HG03108 (cell line): ENCODE measurements at regions not wholly inside any gene's neighbourhood (a gene's known extent, or its start where the extent isn't known, plus 50 kb on each side); places are given as distances from the start of the nearest gene placed in this dataset.
A peak's percentile ranks its signal among the peaks of the same experiment; 100 is the strongest.
"Not testable (repeated sequence)": the region's sequence is repeated elsewhere in the genome, so short reads cannot be mapped to it uniquely, and the experiment has no call there.

Source experiments
- ATAC-seq: cut with Tn5 transposase; IDR thresholded peaks from one replicate; pipeline ENCODE4 v1.9.1; 2021; ENCODE audit warnings: moderate library complexity; ENCODE audit not compliant: unreplicated experiment

DNA sequence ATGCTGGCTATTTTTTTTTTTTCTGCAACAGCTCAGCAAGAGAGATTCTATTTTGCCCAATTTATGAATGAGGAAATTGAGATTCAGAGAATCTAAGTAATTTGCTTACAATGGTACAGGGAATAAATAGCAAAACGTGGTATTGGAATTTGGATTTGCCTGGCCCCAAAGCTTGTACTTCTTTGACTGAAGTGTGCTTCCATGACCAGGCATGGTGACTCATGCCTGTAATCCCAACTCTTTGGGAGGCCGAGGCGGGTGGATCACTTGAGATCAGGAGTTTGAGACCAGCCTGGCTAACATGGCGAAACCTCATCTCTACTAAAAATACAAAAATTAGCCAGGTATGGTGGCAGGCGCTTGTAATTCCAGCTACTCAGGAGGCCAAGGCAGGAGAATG, 591.1 kb downstream of the CSNK1G3 start:
- ATAC-seq, result not testable (repeated sequence)

DNA sequence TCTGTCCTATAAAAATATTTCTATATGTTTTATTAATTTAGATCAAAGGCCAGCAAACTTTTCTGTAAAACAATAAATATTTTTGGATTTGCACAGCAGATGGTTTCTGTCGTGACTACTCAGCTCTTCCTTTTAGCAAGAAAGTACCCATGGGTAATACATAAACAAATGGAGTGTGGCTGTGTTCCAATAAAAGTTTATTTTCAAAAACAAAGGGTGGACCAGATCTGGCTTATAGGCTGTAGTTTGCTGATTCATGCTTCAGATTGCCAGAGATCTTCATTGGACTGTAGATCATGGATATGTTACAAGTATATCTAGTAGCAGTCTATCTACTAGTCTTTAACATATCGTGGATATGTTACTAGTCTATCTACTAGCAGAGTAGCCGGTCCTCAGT, 590.5 kb downstream of the CSNK1G3 start:
- ATAC-seq, result no peak

DNA sequence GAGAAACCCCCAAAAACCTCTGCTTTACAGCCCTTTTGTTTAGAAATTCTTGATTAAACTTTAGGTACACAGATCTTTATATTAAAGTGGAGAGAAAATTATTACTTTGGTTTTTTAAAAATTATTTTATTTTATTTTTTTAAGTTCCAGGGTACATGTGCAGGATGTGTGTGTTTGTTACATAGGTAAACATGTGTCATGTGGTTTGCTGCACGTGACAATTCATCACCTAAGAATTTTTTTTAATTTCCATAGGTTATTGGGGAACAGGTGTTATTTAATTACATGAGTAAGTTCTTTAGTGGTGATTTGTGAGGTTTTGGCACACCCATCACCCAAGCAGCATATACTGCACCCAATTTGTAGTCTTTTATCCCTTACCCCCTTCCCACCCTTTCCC, 581.7 kb downstream of the CSNK1G3 start:
- ATAC-seq, result no peak

DNA sequence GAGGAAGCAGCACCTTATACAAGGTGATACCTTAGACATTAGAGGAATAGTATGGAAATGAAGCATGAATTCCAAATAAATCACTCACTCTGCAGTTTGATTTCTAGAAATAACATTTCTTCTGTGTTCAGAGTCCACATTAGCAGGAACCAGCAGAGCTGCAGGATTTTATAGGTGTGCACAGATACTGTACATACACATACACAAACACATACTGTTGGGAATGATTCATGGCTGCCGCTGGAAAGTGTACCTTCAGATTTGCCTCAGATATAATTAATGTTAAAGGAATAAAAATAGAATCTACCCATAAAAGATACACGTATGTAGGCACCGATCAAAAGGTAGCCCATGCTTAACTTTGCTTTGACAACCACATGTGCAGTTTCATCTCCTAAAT, 578.1 kb downstream of the CSNK1G3 start:
- ATAC-seq, result no peak

DNA sequence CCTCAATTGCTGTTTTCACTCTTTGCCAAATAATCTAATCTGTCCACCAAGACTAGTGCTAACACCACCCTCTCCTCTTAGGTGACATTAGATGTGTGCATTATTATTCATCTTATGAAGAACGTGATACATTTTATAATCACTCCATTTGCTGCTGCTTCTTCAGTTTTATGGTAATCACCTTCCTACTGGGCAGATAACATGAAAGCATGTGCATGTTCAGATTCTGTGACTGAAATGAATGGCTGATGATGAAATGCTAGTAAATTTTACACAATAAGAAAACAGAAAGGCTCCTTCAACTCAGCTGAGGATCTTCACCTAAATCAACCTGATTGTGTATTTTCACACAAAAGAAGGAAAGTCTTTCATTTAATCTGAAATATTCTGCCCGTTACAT, 577.6 kb downstream of the CSNK1G3 start:
- ATAC-seq, result no peak

DNA sequence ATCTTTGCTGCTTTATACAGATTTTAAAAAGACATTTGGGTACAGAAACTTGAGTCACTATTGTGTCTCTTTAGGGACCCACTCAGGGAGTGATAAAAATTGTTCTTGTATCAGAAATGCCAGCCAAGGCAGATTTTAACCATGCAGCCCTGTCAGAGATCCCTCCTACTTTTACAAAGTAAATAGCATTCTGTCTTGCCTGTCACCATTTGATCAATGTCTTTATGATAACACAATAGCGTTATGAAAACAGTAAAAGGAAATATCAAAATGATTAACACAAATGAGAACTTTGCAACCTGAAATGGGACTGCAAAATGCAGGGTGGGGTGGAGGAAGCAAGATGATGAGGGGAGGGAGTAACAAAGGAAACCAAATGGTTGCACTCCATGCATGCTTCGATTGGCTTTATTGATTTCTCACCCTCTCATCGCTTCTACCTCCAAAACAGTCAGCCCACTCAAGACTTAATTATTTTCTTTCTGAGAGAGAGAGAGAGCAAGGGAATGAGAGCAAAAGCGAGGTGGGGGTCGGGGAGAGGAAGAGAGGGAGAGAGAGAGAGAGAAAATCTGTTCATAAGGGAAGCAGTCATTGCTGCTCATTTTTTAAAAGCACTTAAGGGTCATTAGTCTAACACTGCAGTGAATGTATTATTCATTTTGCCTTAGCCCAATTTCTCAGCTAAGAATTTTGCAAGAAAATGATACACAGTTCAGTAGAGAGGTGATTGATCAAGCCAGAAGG, 576.5 kb downstream of the CSNK1G3 start:
- ATAC-seq, result no peak

DNA sequence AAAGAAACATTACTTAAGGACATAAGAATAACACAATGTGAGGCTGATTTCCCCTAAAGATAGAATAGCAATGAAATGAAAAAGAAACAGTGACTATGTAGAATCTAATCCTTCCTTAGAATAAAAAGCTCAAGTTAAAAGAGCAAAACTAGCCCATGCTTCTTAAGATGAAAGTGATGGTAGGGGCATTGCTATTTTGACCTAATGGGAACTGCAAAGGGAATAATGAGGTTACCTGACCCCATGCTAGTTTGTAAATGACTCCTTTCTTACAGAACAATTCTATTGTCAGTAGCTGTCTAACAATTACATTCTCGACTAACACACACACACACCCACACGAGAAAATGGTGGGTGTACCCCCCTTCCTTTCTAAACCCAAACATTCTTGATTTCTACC, 575.8 kb downstream of the CSNK1G3 start:
- ATAC-seq, result no peak

DNA sequence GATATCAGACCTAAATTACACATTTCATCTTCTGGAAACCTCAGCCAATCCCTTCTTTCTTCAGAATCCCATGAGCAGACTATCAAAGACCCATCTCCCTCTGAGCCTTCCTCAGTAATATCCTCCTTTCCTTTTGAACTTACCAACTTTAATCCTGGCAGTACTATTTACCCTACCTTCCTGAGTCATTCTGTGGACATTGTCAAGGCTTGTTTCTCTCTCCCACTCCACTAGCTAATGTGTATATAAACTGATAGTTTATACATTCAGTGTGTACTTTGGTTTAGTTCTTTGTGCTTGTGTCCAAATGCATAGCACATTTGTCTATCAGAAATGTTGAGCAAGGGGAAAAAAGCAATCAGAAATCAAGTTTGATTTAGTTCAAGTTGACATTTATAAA, 568.3 kb downstream of the CSNK1G3 start:
- no peak for ATAC-seq

DNA sequence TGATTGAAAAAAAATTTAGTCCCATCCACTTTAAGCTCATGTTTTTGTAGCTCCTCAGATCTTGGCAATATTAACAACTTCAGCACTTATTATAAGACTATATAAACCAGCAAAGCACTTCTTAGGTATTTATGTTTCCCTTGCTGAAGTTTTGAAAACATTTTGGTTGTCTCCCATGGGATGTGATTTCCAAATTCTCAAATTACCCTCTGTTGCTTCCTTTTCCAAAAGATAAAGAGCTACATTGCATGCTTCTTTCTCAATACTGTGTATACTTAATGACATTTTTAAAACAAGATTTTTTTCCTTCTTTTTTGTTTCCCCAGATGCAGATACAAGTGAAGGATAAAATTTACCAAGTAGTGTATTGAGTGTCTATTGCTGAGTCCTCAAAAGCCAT, 567.1 kb downstream of the CSNK1G3 start:
- ATAC-seq, result no peak

DNA sequence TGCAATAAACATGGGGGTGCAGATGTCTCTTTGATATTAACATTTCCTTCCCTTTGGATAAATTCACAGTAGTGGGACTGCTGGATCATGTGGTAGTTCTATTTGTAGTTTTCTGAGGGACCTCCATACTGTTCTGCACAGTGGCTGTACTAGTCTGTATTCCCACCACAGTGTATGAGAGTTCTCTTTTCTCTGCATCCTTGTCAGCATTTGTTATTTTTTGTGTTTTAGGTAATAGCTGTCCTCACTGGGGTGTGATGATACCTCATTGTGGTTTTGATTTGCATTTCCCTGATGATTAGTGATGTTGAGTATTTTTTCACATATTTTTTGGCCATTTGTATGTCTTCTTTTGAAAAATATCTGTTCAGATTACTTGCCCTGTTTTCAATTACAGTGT, 562.5 kb downstream of the CSNK1G3 start:
- ATAC-seq, result no peak

DNA sequence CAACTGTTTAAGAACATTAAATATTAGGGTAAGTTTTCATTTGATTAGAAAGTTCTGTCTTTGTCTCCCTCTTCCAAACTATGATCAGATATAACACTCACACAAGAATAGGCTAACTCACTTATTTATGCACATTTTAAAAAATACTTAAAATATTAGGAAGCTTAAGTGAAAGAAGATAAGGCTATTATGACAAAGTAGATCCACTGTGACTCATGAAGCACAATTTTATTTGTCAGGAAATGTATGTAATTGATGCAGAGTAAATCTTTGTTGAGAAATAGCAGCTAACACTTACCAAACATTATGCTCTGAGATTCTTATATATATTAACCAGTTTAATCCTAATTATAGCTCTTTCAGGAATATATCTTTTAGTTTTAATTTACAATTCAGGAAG, 560.6 kb downstream of the CSNK1G3 start:
- ATAC-seq, result no peak

DNA sequence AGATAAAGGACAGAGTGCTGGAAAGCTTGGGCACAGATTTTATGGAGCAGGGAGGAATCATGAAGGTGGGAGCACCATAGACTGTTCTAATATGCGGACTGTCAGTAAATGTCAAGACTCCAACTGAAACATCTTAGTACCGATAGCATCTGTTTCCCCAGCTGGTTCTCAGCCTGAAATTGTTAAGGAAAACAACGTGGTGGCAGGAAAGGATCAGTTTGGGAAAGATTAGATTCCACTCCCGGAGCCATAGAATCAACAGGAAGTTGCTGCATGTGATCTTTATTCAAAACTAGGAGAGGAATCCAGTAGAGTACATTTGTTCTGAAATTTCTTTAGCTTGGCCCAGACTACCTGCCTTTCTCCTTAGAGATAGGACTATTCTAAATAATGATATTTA, 559.1 kb downstream of the CSNK1G3 start:
- ATAC-seq, result no peak

DNA sequence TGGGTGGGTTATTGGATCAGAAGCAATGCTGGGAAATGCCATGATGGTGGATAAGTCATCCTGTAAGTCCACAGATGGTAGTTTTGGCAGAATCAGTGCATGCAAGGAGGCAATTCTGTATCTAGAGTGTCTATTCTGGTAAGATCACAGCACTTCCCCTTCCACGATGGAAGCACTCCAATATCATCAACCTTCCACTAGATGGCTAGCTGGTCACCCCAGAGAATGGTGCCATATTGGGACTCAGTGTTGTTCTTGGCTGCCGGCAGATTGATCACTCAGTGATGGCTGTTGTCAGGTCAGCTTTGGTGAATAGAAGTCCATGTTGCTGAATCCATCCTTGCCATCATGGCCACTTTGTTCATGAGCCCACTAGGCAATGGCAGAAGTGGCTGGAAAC, 553.5 kb downstream of the CSNK1G3 start:
- ATAC-seq, result no peak

DNA sequence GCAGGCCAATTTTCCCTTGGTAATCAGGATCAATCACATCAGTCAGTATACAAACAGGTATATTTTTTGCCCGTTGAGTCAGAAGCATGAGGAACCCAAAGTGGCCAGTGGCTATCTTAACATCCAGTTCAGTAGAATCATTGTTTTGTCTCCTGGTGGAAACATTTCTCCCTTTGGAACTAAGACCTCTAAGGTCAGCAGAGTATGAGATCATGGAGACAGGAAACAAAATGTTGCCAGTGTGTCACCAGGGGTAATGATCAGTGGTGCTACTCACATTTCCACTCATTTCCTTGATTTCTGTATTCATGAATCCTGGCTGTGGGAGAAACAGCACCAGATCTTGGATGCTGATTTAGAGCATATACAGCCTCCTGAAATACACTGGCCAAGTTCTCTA, 553.0 kb downstream of the CSNK1G3 start:
- ATAC-seq, result no peak

DNA sequence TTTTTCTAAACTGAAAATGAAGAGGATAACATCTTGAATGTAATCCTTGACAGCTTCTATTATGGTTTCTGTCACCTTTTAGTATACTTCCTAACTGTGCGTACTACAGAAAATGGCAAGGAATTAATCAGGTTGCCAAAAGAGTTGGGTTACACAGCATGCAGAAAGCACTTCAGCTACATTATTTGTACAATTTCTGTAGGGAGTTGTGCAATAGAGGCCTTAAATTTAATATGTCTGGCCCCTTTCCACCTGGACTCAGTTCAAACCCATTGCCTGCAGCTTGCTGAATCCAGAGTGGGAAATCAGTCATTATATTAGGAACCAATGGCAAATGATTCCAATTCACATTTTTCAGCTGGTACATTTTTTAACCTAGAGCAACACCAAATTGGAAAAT, 549.7 kb downstream of the CSNK1G3 start:
- ATAC-seq, result no peak

DNA sequence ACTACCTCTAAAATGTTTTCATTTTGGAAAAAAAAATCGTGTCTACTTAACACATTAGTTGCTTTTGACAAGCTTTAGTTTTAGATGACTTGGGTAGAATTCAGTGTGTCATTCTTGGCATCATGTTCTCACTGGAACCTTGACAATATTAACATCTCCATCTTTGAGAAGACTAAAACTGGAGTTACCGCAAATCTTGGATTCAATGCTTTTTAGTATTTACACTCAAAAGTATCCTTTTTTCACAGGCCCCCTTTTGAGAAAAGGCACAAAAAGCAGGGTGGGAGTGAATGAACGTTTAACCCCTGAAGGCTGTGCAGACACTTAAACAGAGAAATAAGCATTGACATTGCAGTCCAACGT, 549.1 kb downstream of the CSNK1G3 start:
- no peak for ATAC-seq

DNA sequence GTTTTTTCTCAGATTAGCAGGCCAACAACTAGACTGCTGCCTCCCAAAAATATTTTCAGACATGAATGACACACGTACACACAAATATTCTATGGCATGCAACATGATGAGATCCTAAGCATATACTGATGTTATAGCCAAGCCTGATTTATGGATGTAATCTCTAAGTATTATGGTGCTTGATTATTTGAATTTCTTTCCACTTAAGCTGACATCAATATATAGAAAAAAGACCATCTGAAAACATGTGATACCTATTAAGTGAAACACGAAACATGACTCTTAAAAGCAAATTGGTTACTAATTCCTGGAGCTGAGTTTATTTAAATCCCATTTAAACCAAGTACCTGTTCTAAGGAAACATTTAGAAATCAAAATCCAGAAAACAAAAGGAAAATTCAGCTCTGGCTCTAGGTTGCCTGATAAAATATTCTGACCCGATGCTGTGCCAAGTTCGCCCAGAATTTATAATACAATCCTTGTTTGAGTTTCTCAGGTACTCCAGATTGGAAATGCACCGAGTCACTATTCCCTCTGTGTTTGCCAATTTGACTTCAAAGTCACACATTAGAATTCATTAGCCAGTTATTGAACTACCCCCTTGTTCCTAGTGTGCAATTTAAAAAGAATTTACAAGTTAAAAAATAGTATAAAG, 548.6 kb downstream of the CSNK1G3 start:
- ATAC-seq, result no peak

DNA sequence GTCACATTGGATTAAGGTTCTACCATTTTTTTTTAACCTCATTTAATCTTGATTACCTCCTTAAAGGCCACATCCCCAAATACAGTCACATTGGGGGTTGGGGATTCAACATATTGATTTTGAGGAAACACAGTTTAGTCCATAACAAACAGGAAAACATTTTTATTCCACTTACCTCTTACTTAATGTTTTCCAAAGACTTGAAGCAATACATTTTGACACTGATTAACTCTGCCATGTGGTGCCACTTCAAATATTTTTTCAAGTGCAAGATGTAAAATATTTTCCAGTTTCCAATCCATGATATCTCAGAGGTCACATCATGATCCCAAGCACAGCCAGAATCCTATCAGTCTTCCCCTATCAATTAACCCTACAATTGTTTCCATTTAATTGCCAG, 548.0 kb downstream of the CSNK1G3 start:
- ATAC-seq, result no peak

DNA sequence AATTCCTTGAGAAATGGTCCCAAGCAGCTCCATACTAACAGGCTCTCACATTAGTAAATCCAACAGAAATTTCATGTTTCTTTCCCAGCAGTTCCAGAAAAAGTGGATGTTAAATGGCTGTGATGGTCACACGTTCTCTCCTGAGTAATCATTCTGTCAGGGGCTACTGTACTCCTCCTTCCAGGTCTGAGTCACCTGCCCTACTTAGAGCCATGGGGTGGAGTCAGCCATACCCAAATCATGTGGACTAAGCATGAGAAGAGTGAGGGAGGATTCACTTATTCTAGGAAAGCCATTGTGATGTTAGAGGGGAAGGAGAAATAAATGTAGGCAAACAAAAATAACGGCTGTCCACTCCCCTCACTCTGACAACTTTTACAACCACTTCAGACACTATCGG, 547.2 kb downstream of the CSNK1G3 start:
- ATAC-seq, result no peak

DNA sequence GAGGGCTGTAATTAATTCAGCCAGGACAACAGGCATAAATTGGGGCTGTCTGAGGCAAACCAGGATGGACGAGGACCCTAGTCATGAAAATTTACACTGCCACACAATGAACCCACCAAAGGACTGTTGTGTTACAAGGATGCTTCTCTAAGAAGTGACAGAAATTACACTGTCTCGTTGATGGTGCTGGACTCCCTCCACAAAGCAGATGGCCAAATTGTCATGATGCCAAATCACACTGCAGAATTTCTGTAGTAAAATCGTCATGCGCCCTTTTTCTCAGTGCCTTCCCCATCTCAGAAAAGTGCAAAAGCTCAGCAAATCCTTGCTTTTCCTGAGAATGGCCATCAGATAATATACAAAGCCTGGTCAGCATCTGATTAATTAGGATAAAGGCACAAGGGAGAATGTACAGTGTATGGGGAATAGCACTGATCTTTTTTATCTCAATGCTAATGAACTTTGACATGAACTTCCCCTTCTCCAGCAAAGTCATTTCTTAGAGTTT, 545.8 kb downstream of the CSNK1G3 start:
- ATAC-seq, result no peak

DNA sequence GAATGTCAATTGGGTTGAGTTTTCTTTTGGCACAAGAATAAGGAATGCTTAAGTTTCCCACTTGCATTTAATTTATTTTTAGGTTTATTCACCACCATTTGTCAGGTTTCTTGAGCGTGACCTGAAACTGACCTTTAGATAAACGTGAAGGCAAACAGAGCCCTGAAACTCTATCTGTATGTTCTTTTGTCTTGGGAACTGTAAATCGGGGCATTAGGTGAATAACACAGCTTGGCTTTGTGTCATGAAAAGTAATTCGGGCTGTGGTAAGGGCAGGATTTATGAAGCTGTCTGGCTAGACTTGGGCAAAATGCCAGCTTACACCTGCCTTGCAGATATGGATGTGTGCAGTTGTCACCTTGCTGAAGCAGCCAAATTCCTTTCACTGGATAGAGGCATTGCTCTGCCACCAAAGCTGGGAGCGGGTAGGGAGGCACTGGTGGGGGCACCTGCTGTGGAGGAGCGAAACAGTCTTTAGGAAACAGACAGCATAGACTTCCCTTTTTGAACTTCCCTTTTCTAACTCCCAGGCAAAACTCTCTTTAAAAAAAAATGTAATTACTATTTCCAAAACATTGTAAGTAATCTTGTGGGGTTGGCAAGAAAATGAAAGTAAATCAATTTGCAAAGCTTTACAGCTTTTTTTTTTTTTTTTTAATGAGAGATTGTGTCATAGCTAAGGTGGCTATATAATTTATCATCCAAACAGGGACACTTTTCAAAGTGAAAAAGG, 545.2 kb downstream of the CSNK1G3 start:
- peak; percentile 49 for ATAC-seq
